PC-3 (cell line): ENCODE measurements at regions not wholly inside any gene's neighbourhood (a gene's known extent, or its start where the extent isn't known, plus 50 kb on each side); places are given as distances from the start of the nearest gene placed in this dataset.

Experiments used
- CTCF ChIP-seq: fragments of 300-600 bp; sonication (generic); conservative IDR thresholded peaks from 2 replicates; pipeline ENCODE4 v1.5.1; 2017; ENCODE audit warnings: antibody characterized with exemption, low read depth, mild to moderate bottlenecking, low read length
- EZH2phosphoT487 ChIP-seq: fragments of 300-600 bp; sonication (generic); IDR thresholded peaks from 2 replicates; pipeline ENCODE4 v1.6.1; 2018; ENCODE audit warnings: mild to moderate bottlenecking, antibody characterized with exemption, low read length, borderline replicate concordance

DNA sequence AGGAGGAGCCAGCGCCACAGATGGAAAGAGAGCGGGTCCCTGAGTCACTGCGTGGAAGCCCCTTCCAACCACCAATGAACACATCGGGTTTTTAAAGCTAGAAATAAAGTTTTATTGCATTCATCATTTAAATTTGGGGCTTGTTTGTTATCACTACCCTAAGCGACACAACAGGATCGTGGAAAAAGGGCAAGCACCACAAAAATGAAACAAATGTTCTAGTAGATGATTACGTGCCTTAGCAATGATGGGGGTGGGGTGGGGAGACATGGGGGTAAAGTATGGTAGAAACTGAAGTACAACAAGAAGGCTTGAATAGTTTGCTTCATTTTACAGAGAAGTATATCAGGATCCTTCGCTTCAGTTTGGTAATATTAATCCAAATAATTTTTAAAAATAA lies 221.6 kb upstream of the ATP10A start:
- no peak for TF ChIP-seq EZH2phosphoT487
- TF ChIP-seq CTCF, result no peak
